GM23338 (cell line): ENCODE measurements at regions not wholly inside any gene's neighbourhood (a gene's known extent, or its start where the extent isn't known, plus 50 kb on each side); places are given as distances from the start of the nearest gene placed in this dataset.

Experiments used
- ATAC-seq: fragments of 200-7000 bp; cut with Tn5 transposase; 3 replicates; pipeline ENCODE4 v1.9.1; 2020
- DNase-seq: peaks from one replicate; pipeline ENCODE4 v3.0.0-alpha.2; 2015; ENCODE audit warnings: low spot score
- H2AFZ ChIP-seq: fragments of 200-600 bp; sonication (generic); 2 replicates; pipeline ENCODE4 v1.8.0; 2016; ENCODE audit warnings: antibody characterized with exemption, mild to moderate bottlenecking, moderate library complexity
- H3F3A ChIP-seq: fragments of 200-600 bp; sonication (generic); replicated peaks from 2 replicates; pipeline ENCODE4 v1.8.0; 2017; ENCODE audit warnings: antibody characterized with exemption, mixed run types, low read depth
- H3K27ac ChIP-seq: fragments of 200-600 bp; sonication (generic); 2 replicates; pipeline ENCODE4 v1.6.1; 2016; ENCODE audit warnings: low read depth
- H3K27me3 ChIP-seq: fragments of 200-600 bp; sonication (generic); 2 replicates; pipeline ENCODE4 v1.8.0; 2016; ENCODE audit warnings: mild to moderate bottlenecking, mixed run types, moderate library complexity; ENCODE audit not compliant: insufficient read depth
- H3K36me3 ChIP-seq: fragments of 200-600 bp; sonication (generic); 2 replicates; pipeline ENCODE4 v1.8.0; 2016; ENCODE audit warnings: mild to moderate bottlenecking; ENCODE audit not compliant: insufficient read depth
- H3K4me1 ChIP-seq: fragments of 200-600 bp; sonication (generic); 2 replicates; pipeline ENCODE4 v1.8.0; 2016; ENCODE audit warnings: mild to moderate bottlenecking, moderate library complexity; ENCODE audit not compliant: insufficient read depth
- H3K4me2 ChIP-seq: fragments of 200-600 bp; sonication (generic); 2 replicates; pipeline ENCODE4 v1.7.1; 2017; ENCODE audit warnings: mixed run types
- H3K4me3 ChIP-seq: fragments of 200-600 bp; sonication (generic); 2 replicates; pipeline ENCODE4 v1.6.1; 2016; ENCODE audit warnings: mixed run types
- H3K79me2 ChIP-seq: fragments of 200-600 bp; sonication (generic); replicated peaks from 2 replicates; pipeline ENCODE4 v1.8.0; 2017; ENCODE audit warnings: mild to moderate bottlenecking; ENCODE audit not compliant: insufficient read depth
- H3K9me2 ChIP-seq: fragments of 200-600 bp; sonication (generic); 2 replicates; pipeline ENCODE4 v1.8.0; 2017; ENCODE audit not compliant: insufficient read depth
- H4K20me1 ChIP-seq: fragments of 200-600 bp; sonication (generic); replicated peaks from 2 replicates; pipeline ENCODE4 v1.8.0; 2017; ENCODE audit warnings: mild to moderate bottlenecking; ENCODE audit not compliant: insufficient read depth
- H3K27ac Mint-ChIP-seq: 2 replicates; pipeline ENCODE4 v1.8.0; 2020; ENCODE audit warnings: inconsistent platforms, mild to moderate bottlenecking, moderate library complexity, mixed read lengths
- H3K27me3 Mint-ChIP-seq: 3 replicates; pipeline ENCODE4 v1.8.0; 2022; ENCODE audit warnings: low read depth, mild to moderate bottlenecking, moderate library complexity, mixed read lengths, inconsistent platforms; ENCODE audit not compliant: insufficient read depth, poor library complexity
- H3K36me3 Mint-ChIP-seq: 3 replicates; pipeline ENCODE4 v1.8.0; 2021; ENCODE audit warnings: low read depth, mild to moderate bottlenecking, inconsistent platforms, moderate library complexity, mixed read lengths
- H3K4me1 Mint-ChIP-seq: 3 replicates; pipeline ENCODE4 v1.8.0; 2020; ENCODE audit warnings: mild to moderate bottlenecking, inconsistent platforms, mixed read lengths
- H3K4me3 Mint-ChIP-seq: 3 replicates; pipeline ENCODE4 v1.8.0; 2021; ENCODE audit warnings: moderate library complexity, mild to moderate bottlenecking, inconsistent platforms, mixed read lengths
- H3K9me3 Mint-ChIP-seq: 3 replicates; pipeline ENCODE4 v1.8.0; 2020; ENCODE audit warnings: moderate library complexity, mild to moderate bottlenecking, inconsistent platforms, mixed read lengths
- CREB1 ChIP-seq: fragments of 250-450 bp; sonication (Bioruptor Pico); IDR thresholded peaks from 2 replicates; pipeline ENCODE4 v1.5.0; 2020; ENCODE audit warnings: low read depth, mild to moderate bottlenecking, moderate library complexity
- CTCF ChIP-seq, 2 experiments: fragments of 200-600 bp in 1 of 2; sonication (generic) in 1 of 2; conservative IDR thresholded peaks; 2 replicates each; pipeline versions ENCODE4 v1.5.1 to v1.6.1; 2016 to 2017; ENCODE audit warnings: antibody characterized with exemption in 2 of 2, low read depth in 2 of 2, mild to moderate bottlenecking in 2 of 2, moderate library complexity in 1 of 2
- EZH2 ChIP-seq: fragments of 200-600 bp; sonication (generic); IDR thresholded peaks from one replicate; pipeline ENCODE4 v1.8.0; 2017; ENCODE audit warnings: antibody characterized with exemption, mild to moderate bottlenecking, low read depth; ENCODE audit not compliant: unreplicated experiment
- JUNB ChIP-seq: IDR thresholded peaks from one replicate; pipeline ENCODE4 v1.6.1; 2016; ENCODE audit warnings: antibody characterized with exemption; ENCODE audit not compliant: unreplicated experiment
- NANOG ChIP-seq: IDR thresholded peaks from 2 replicates; pipeline ENCODE4 v1.6.1; 2016; ENCODE audit warnings: antibody characterized with exemption, borderline replicate concordance
- STAT1 ChIP-seq: IDR thresholded peaks from one replicate; pipeline ENCODE4 v1.6.1; 2016; ENCODE audit warnings: antibody characterized with exemption; ENCODE audit not compliant: unreplicated experiment
- ZNF114 ChIP-seq: fragments of 250-450 bp; sonication (Bioruptor Pico); IDR thresholded peaks from 2 replicates; pipeline ENCODE4 v1.5.0; 2020; ENCODE audit warnings: mild to moderate bottlenecking, moderate library complexity
- ZNF331 ChIP-seq: fragments of 250-450 bp; sonication (Bioruptor Pico); IDR thresholded peaks from 2 replicates; pipeline ENCODE4 v1.5.0; 2020; ENCODE audit warnings: low read depth, mild to moderate bottlenecking, moderate library complexity
- TF ChIP-seq, protein P1 (sequence below): IDR thresholded peaks from one replicate; pipeline ENCODE4 v1.6.1; 2018; ENCODE audit warnings: antibody characterized with exemption; ENCODE audit not compliant: unreplicated experiment
- TF ChIP-seq, protein P2 (sequence below): fragments of 250-450 bp; sonication (Bioruptor Pico); IDR thresholded peaks from 2 replicates; pipeline ENCODE4 v1.5.0; 2020; ENCODE audit warnings: mild to moderate bottlenecking, moderate library complexity

DNA sequence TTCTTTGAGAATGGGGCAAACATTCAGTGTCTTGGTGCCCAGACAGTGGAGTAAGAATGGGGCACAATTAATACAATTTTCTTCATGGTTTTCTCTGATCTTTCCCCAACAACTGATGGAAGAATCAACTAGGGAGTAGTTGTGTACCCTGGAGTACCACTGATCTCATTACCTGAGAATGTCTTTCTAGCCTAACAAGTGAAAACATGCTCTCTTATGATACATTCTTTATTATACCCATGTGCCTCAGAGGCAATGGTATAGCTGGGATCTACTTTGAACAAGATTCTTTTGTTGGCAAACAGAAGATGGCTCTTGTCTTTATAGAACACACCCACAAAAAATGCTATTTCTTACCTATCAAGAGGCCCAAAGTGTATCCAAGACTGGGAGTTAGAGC lies 250.6 kb upstream of the CMC1 start:
- H3K36me3 ChIP-seq, result no peaks in the 10 kb centered on the region
- no peaks in the 10 kb centered on the region for H3K79me2 ChIP-seq
- Mint-ChIP-seq H3K4me1 (peaks cover 15% of the 10 kb centered on the region), H3K36me3 (no peaks in the 10 kb centered on the region), H3K27me3 (no peaks in the 10 kb centered on the region), H3K27ac (no peak overlapping the region), H3K4me3 (no peak overlapping the region), H3K9me3 (no peaks in the 10 kb centered on the region)
- ATAC-seq (no peak), DNase-seq (no peak)
- no peaks in the 10 kb centered on the region for H3F3A ChIP-seq
- H3K4me1 ChIP-seq, result peaks cover 14% of the 10 kb centered on the region
- no peak overlapping the region for H3K4me3 ChIP-seq
- H4K20me1 ChIP-seq, result no peaks in the 10 kb centered on the region
- TF ChIP-seq NANOG (no peak), CTCF (conservative IDR thresholded peaks at IDR 0.05; ENCODE audit: low read depth in 2 of 2) (no peak), STAT1 (no peak), ZNF331 (CRISPR knock-in tag) (no peak), CREB1 (CRISPR knock-in tag) (no peak), EZH2 (no peak), JUNB (no peak), ZNF114 (CRISPR knock-in tag) (no peak)
- TF ChIP-seq, protein P1, sequence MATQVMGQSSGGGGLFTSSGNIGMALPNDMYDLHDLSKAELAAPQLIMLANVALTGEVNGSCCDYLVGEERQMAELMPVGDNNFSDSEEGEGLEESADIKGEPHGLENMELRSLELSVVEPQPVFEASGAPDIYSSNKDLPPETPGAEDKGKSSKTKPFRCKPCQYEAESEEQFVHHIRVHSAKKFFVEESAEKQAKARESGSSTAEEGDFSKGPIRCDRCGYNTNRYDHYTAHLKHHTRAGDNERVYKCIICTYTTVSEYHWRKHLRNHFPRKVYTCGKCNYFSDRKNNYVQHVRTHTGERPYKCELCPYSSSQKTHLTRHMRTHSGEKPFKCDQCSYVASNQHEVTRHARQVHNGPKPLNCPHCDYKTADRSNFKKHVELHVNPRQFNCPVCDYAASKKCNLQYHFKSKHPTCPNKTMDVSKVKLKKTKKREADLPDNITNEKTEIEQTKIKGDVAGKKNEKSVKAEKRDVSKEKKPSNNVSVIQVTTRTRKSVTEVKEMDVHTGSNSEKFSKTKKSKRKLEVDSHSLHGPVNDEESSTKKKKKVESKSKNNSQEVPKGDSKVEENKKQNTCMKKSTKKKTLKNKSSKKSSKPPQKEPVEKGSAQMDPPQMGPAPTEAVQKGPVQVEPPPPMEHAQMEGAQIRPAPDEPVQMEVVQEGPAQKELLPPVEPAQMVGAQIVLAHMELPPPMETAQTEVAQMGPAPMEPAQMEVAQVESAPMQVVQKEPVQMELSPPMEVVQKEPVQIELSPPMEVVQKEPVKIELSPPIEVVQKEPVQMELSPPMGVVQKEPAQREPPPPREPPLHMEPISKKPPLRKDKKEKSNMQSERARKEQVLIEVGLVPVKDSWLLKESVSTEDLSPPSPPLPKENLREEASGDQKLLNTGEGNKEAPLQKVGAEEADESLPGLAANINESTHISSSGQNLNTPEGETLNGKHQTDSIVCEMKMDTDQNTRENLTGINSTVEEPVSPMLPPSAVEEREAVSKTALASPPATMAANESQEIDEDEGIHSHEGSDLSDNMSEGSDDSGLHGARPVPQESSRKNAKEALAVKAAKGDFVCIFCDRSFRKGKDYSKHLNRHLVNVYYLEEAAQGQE, result no peak
- TF ChIP-seq, protein P2, sequence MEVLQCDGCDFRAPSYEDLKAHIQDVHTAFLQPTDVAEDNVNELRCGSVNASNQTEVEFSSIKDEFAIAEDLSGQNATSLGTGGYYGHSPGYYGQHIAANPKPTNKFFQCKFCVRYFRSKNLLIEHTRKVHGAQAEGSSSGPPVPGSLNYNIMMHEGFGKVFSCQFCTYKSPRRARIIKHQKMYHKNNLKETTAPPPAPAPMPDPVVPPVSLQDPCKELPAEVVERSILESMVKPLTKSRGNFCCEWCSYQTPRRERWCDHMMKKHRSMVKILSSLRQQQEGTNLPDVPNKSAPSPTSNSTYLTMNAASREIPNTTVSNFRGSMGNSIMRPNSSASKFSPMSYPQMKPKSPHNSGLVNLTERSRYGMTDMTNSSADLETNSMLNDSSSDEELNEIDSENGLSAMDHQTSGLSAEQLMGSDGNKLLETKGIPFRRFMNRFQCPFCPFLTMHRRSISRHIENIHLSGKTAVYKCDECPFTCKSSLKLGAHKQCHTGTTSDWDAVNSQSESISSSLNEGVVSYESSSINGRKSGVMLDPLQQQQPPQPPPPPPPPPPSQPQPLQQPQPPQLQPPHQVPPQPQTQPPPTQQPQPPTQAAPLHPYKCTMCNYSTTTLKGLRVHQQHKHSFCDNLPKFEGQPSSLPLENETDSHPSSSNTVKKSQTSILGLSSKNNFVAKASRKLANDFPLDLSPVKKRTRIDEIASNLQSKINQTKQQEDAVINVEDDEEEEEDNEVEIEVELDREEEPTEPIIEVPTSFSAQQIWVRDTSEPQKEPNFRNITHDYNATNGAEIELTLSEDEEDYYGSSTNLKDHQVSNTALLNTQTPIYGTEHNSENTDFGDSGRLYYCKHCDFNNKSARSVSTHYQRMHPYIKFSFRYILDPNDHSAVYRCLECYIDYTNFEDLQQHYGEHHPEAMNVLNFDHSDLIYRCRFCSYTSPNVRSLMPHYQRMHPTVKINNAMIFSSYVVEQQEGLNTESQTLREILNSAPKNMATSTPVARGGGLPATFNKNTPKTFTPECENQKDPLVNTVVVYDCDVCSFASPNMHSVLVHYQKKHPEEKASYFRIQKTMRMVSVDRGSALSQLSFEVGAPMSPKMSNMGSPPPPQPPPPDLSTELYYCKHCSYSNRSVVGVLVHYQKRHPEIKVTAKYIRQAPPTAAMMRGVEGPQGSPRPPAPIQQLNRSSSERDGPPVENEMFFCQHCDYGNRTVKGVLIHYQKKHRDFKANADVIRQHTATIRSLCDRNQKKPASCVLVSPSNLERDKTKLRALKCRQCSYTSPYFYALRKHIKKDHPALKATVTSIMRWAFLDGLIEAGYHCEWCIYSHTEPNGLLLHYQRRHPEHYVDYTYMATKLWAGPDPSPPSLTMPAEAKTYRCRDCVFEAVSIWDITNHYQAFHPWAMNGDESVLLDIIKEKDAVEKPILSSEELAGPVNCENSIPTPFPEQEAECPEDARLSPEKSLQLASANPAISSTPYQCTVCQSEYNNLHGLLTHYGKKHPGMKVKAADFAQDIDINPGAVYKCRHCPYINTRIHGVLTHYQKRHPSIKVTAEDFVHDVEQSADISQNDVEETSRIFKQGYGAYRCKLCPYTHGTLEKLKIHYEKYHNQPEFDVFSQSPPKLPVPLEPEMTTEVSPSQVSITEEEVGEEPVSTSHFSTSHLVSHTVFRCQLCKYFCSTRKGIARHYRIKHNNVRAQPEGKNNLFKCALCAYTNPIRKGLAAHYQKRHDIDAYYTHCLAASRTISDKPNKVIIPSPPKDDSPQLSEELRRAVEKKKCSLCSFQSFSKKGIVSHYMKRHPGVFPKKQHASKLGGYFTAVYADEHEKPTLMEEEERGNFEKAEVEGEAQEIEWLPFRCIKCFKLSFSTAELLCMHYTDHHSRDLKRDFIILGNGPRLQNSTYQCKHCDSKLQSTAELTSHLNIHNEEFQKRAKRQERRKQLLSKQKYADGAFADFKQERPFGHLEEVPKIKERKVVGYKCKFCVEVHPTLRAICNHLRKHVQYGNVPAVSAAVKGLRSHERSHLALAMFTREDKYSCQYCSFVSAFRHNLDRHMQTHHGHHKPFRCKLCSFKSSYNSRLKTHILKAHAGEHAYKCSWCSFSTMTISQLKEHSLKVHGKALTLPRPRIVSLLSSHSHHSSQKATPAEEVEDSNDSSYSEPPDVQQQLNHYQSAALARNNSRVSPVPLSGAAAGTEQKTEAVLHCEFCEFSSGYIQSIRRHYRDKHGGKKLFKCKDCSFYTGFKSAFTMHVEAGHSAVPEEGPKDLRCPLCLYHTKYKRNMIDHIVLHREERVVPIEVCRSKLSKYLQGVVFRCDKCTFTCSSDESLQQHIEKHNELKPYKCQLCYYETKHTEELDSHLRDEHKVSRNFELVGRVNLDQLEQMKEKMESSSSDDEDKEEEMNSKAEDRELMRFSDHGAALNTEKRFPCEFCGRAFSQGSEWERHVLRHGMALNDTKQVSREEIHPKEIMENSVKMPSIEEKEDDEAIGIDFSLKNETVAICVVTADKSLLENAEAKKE (CRISPR knock-in tag), result no peak
- no peak overlapping the region for H2AFZ ChIP-seq
- H3K9me2 ChIP-seq, result no peaks in the 10 kb centered on the region; the same call in 1 of the 2 replicates
- no peaks in the 10 kb centered on the region for H3K27me3 ChIP-seq
- no peak overlapping the region for H3K4me2 ChIP-seq
- no peak overlapping the region for H3K27ac ChIP-seq
